Prostate gland (tissue), 2 donors: ENCODE measurements at regions not wholly inside any gene's neighbourhood (a gene's known extent, or its start where the extent isn't known, plus 50 kb on each side); places are given as distances from the start of the nearest gene placed in this dataset.

ENCODE experiments used
- DNase-seq: peaks from one replicate; pipeline ENCODE4 v3.0.0-alpha.2; 2019; ENCODE audit warnings: low spot score
- H3K27ac ChIP-seq, 2 donors: fragments of 200-600 bp; sonication (generic); 2 replicates each; pipeline ENCODE4 v1.5.1; 2017 to 2019
- H3K27me3 ChIP-seq: fragments of 200-600 bp; sonication (generic); replicated peaks from 2 replicates; pipeline ENCODE4 v1.5.1; 2019; ENCODE audit not compliant: insufficient read depth
- H3K36me3 ChIP-seq, 2 donors: fragments of 200-600 bp; sonication (generic); 1 replicate in 1 of 2; 2 replicates in 1 of 2; pipeline versions ENCODE4 v1.5.1 to v1.8.1; 2017 to 2019
- H3K4me1 ChIP-seq: fragments of 200-600 bp; sonication (generic); replicated peaks from 2 replicates; pipeline ENCODE4 v1.5.1; 2019
- H3K4me3 ChIP-seq, 2 donors: fragments of 200-600 bp; sonication (generic); 2 replicates each; pipeline ENCODE4 v1.5.1; 2017 to 2019
- H3K9me3 ChIP-seq: fragments of 200-600 bp; sonication (generic); 2 replicates; pipeline ENCODE4 v1.5.1; 2017
- CTCF ChIP-seq, 4 experiments: fragments of 200-600 bp in 2 of 4; fragments of 450-650 bp in 2 of 4; sonication (generic) in 2 of 4; IDR thresholded peaks; 1 replicate in 3 of 4; 2 replicates in 1 of 4; pipeline ENCODE4 v1.5.1; 2016 to 2019; ENCODE audit warnings: antibody characterized with exemption in 4 of 4, mild to moderate bottlenecking in 2 of 4, moderate library complexity in 2 of 4
- POLR2AphosphoS5 ChIP-seq: sonication (generic); formaldehyde crosslinking; IDR thresholded peaks from one replicate; pipeline ENCODE4 v1.6.1; 2017; ENCODE audit warnings: antibody characterized with exemption
- WGBS: methylation state at CpG from one replicate; pipeline ENCODE4 v1.1.5; 2018; 5-methylcytosine and 5-hydroxymethylcytosine counted together
- intact Hi-C: fragments of 100-400 bp; cut with DNase I; formaldehyde crosslinking; loops from one replicate; pipeline ENCODE4 v1.14.2; 2022
- small RNA-seq, 2 donors: library from RNA; depleted of rRNA; stranded (forward); fragments of <200 nt; gene quantifications; one replicate each; pipeline ENCODE3, GENCODE V24; 2016

GRCh38 chr2:38125842-38126241 lies 49.9 kb upstream of the CYP1B1 start:
- intact Hi-C loops = loop anchor here (10.0 kb wide), 1 partner anchor 59 kb away; no protein-coding TSS in a partner anchor
- TF ChIP-seq CTCF (IDR thresholded peaks at IDR 0.05) (no peak), POLR2AphosphoS5 (peak; percentile 77)

More at GRCh38 chr2:38125842-38126241, 49.9 kb upstream of the CYP1B1 start:
- no peaks in the 10 kb centered on the region for H3K9me3 ChIP-seq
- DNase-seq = no peak
- H3K27me3 ChIP-seq = no peaks in the 10 kb centered on the region
- no peaks in the 10 kb centered on the region for H3K36me3 ChIP-seq
- 13% methylated on average over 3 of the region's 3 CpGs for WGBS
- H3K27ac ChIP-seq = peak overlapping the region in 1 of 2 donors; percentile 25
- no peaks in the 10 kb centered on the region for H3K4me1 ChIP-seq
- no peak overlapping the region for H3K4me3 ChIP-seq

Small RNA genes in the stretch of these regions (small RNA-seq; reads per million reads assigned to genes)
- gene AC009229.3 = 0 reads per million in 2 donors
- 0 reads per million in 2 donors for gene RNU6-951P
